ENCODE measurements at regions not wholly inside any gene's neighbourhood (a gene's known extent, or its start where the extent isn't known, plus 50 kb on each side); places are given as distances from the start of the nearest gene placed in this dataset.

- no peak for ATAC-seq (ENCODE audit: insufficient read depth, low FRiP score)
- WGBS, 2 donors, result 75 to 85% methylated on average over 13 of the region's 13 CpGs
Measured at GRCh38 chr1:29786791-29787732, 550.7 kb downstream of the PTPRU start.

DNA sequence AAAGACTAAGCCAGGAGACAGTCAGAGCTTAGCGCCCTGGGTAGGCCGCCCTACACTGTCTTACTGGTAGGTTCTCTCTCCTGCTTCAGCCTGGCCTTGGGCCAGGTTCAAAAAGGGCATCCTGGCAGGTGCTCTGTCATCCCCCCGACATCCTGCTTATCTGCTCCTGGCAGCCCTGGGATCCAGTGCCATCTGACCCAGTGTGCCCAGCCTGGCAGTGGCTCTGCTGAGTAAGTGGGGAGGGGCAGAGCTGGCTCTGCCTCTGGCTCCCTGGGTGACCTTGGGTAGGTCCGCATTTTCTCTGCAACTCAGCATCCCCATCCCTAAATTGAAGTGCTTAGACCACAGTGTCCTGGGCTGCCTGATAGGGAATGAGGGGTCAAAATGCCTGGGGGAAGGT is 549.9 kb downstream of the PTPRU start:
- peaks cover 0 to 3% (median 0%) of the 10 kb centered on the region in 3 donors for H3K27me3 ChIP-seq (ENCODE audit: control insufficient read depth in 3 of 3, insufficient read depth in 3 of 3, low read length in 2 of 3)
- no peak for TF ChIP-seq CTCF (IDR thresholded peaks at IDR 0.05; ENCODE audit: control extremely low read depth, extremely low read depth)
- no peaks in the 10 kb centered on the region for H3K36me3 ChIP-seq (ENCODE audit: control insufficient read depth in 4 of 4, insufficient read depth in 4 of 4, low read length in 4 of 4)
- DNase-seq (no peak), ATAC-seq (ENCODE audit: insufficient read depth, low FRiP score) (no peak)
- H3K9me3 ChIP-seq (ENCODE audit: control insufficient read depth in 4 of 4, insufficient read depth in 3 of 4, low read length in 3 of 4), result no peaks in the 10 kb centered on the region
- no peak overlapping the region for H3K27ac ChIP-seq (ENCODE audit: low read depth in 1 of 2, low read length in 1 of 2)
- 80 to 81% methylated on average over 4 of the region's 4 CpGs for WGBS, 2 donors
- H3K4me3 ChIP-seq, result no peak overlapping the region
- H3K4me1 ChIP-seq (ENCODE audit: control insufficient read depth in 5 of 5, insufficient read depth in 5 of 5, low read length in 5 of 5), result no peaks in the 10 kb centered on the region
- no peak overlapping the region for H3K9ac ChIP-seq (ENCODE audit: insufficient read depth in 1 of 2, low read length in 2 of 2)

More at GRCh38 chr1:29786791-29787732, 550.7 kb downstream of the PTPRU start:
- H3K9ac ChIP-seq (ENCODE audit: insufficient read depth in 1 of 2, low read length in 2 of 2), result no peak overlapping the region
- H3K9me3 ChIP-seq (ENCODE audit: control insufficient read depth in 4 of 4, insufficient read depth in 3 of 4, low read length in 3 of 4), result no peaks in the 10 kb centered on the region
- H3K27ac ChIP-seq (ENCODE audit: low read depth in 1 of 2, low read length in 1 of 2), result no peak overlapping the region
- H3K4me1 ChIP-seq (ENCODE audit: control insufficient read depth in 5 of 5, insufficient read depth in 5 of 5, low read length in 5 of 5), result no peaks in the 10 kb centered on the region
- H3K27me3 ChIP-seq (ENCODE audit: control insufficient read depth in 3 of 3, insufficient read depth in 3 of 3, low read length in 2 of 3), result peaks cover 0 to 3% (median 0%) of the 10 kb centered on the region in 3 donors
- no peak overlapping the region for H3K4me3 ChIP-seq
- DNase-seq, result no peak
- no peak for TF ChIP-seq CTCF (IDR thresholded peaks at IDR 0.05; ENCODE audit: control extremely low read depth, extremely low read depth)
- no peaks in the 10 kb centered on the region for H3K36me3 ChIP-seq (ENCODE audit: control insufficient read depth in 4 of 4, insufficient read depth in 4 of 4, low read length in 4 of 4)

GRCh38 chr1:29785554-29785953 is 549.2 kb downstream of the PTPRU start:
- H3K9ac ChIP-seq (ENCODE audit: insufficient read depth in 1 of 2, low read length in 2 of 2), result no peak overlapping the region
- no peaks in the 10 kb centered on the region for H3K36me3 ChIP-seq (ENCODE audit: control insufficient read depth in 4 of 4, insufficient read depth in 4 of 4, low read length in 4 of 4)
- H3K27me3 ChIP-seq (ENCODE audit: control insufficient read depth in 3 of 3, insufficient read depth in 3 of 3, low read length in 2 of 3), result peaks cover 0 to 3% (median 0%) of the 10 kb centered on the region in 3 donors
- H3K4me1 ChIP-seq (ENCODE audit: control insufficient read depth in 5 of 5, insufficient read depth in 5 of 5, low read length in 5 of 5), result no peaks in the 10 kb centered on the region
- TF ChIP-seq CTCF (IDR thresholded peaks at IDR 0.05; ENCODE audit: control extremely low read depth, extremely low read depth), result no peak
- no peaks in the 10 kb centered on the region for H3K9me3 ChIP-seq (ENCODE audit: control insufficient read depth in 4 of 4, insufficient read depth in 3 of 4, low read length in 3 of 4)
- H3K27ac ChIP-seq (ENCODE audit: low read depth in 1 of 2, low read length in 1 of 2), result no peak overlapping the region
- ATAC-seq (ENCODE audit: insufficient read depth, low FRiP score) (no peak), DNase-seq (no peak)
- 75 to 93% methylated on average over 5 of the region's 5 CpGs for WGBS, 2 donors
- H3K4me3 ChIP-seq, result no peak overlapping the region
